ENCODE measurements at regions not wholly inside any gene's neighbourhood (a gene's known extent, or its start where the extent isn't known, plus 50 kb on each side); places are given as distances from the start of the nearest gene placed in this dataset.

DNA sequence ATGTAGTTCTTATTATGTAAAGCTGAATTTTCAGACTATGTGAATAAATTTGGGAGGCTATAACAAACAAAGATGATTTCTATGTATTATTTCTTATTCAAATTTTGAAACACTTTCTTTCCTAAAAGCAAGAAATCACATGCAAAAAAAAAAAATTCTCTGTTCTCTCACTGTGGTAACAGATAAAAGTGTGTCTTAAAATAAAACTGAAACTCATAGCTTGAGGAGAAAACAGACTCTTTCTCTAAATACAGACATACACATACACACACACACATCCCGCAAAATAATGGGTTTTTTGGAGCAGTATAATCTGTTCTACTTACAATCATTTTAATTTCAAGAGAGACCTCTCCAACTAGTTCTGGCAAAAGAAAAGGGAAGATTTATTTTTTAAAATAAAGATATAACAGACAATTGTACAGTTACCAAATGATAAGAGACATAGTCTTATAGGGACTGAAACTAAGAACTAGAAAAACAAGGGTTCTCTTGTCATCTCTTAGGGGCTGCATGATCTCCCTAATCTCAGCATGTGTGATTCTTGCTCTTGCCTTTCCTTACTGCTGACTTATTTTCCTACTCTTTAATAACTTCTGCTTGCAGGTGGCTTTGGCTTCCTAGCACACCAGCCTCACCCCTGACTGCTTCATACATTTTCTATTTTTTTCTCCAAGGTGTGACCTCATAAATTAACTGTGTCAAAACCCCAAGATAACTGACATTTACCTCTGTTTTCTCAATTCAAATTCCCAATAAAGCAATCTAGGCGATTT, 483.5 kb upstream of the POT1 start:
- TF ChIP-seq, protein P1, sequence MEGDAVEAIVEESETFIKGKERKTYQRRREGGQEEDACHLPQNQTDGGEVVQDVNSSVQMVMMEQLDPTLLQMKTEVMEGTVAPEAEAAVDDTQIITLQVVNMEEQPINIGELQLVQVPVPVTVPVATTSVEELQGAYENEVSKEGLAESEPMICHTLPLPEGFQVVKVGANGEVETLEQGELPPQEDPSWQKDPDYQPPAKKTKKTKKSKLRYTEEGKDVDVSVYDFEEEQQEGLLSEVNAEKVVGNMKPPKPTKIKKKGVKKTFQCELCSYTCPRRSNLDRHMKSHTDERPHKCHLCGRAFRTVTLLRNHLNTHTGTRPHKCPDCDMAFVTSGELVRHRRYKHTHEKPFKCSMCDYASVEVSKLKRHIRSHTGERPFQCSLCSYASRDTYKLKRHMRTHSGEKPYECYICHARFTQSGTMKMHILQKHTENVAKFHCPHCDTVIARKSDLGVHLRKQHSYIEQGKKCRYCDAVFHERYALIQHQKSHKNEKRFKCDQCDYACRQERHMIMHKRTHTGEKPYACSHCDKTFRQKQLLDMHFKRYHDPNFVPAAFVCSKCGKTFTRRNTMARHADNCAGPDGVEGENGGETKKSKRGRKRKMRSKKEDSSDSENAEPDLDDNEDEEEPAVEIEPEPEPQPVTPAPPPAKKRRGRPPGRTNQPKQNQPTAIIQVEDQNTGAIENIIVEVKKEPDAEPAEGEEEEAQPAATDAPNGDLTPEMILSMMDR (conservative IDR thresholded peaks at IDR 0.05 in 1 of 2, IDR thresholded peaks at IDR 0.05 in 1 of 2; ENCODE audit: extremely low read depth in 1 of 2, insufficient read depth in 1 of 2, low read depth in 1 of 2, low read length in 2 of 2): no peak
- TF ChIP-seq EZH2 (IDR thresholded peaks at IDR 0.05; ENCODE audit: borderline replicate concordance, low read length): no peak
